Suprapubic skin (tissue), 4 donors: ENCODE measurements at regions not wholly inside any gene's neighbourhood (a gene's known extent, or its start where the extent isn't known, plus 50 kb on each side); places are given as distances from the start of the nearest gene placed in this dataset.

ENCODE experiments used
- DNase-seq, 2 donors: peaks; one replicate each; pipeline ENCODE4 v3.0.0-alpha.2; 2019; ENCODE audit warnings: low spot score in 2 of 2
- H3K27ac ChIP-seq: fragments of 200-600 bp; sonication (generic); one replicate; pipeline ENCODE4 v1.5.1; 2019
- H3K27me3 ChIP-seq: fragments of 200-600 bp; sonication (generic); one replicate; pipeline ENCODE4 v1.5.1; 2019
- H3K36me3 ChIP-seq: fragments of 200-600 bp; sonication (generic); one replicate; pipeline ENCODE4 v1.5.1; 2019
- H3K4me1 ChIP-seq: fragments of 200-600 bp; sonication (generic); one replicate; pipeline ENCODE4 v1.5.1; 2019
- H3K4me3 ChIP-seq: fragments of 200-600 bp; sonication (generic); one replicate; pipeline ENCODE4 v1.5.1; 2019; ENCODE audit warnings: mild to moderate bottlenecking
- H3K9me3 ChIP-seq: fragments of 200-600 bp; sonication (generic); one replicate; pipeline ENCODE4 v1.5.1; 2019
- EP300 ChIP-seq: sonication (generic); formaldehyde crosslinking; IDR thresholded peaks from one replicate; pipeline ENCODE4 v1.6.1; 2017; ENCODE audit warnings: antibody characterized with exemption
- POLR2A ChIP-seq, 2 donors: fragments of 450-650 bp; IDR thresholded peaks; one replicate each; pipeline ENCODE4 v1.6.1; 2017; ENCODE audit warnings: antibody characterized with exemption in 2 of 2, mild to moderate bottlenecking in 2 of 2, moderate library complexity in 2 of 2
- POLR2AphosphoS5 ChIP-seq, 3 donors: sonication (generic); formaldehyde crosslinking; IDR thresholded peaks; one replicate each; pipeline ENCODE4 v1.6.1; 2017; ENCODE audit warnings: antibody characterized with exemption in 3 of 3
- WGBS: methylation state at CpG from one replicate; pipeline ENCODE4 v1.1.5; 2018; 5-methylcytosine and 5-hydroxymethylcytosine counted together
- TF ChIP-seq, protein P1 (sequence below), 2 donors: fragments of 200-600 bp in 1 of 2; fragments of 450-650 bp in 1 of 2; sonication (generic) in 1 of 2; IDR thresholded peaks; one replicate each; pipeline ENCODE4 v1.5.1; 2016 to 2019; ENCODE audit warnings: antibody characterized with exemption in 2 of 2, mild to moderate bottlenecking in 1 of 2, moderate library complexity in 1 of 2

DNA sequence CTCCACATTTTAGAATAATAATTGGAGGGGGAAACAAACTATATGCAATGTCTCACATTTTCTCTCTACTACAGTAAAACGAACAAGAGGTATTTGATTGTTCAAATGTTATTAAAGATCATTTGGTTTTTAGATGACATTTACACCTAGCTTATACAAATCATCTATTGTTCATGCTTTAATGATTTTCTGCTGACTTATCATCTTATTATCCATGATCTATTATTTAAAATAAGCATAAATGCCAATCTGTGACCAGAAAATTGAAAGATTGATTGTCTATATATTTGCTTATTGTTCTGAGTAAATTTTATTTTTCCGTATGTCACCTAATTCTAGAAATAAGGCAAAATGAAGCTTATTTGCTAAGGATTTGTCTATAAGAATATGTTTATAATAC, 537.2 kb downstream of the KCNJ3 start:
- no peak overlapping the region for H3K4me3 ChIP-seq
- H3K4me1 ChIP-seq, result no peaks in the 10 kb centered on the region
- no peaks in the 10 kb centered on the region for H3K27me3 ChIP-seq
- H3K36me3 ChIP-seq, result no peaks in the 10 kb centered on the region
- DNase-seq, result no peak
- H3K27ac ChIP-seq, result no peak overlapping the region
- WGBS, result 82% methylated on average over 2 of the region's 2 CpGs
- H3K9me3 ChIP-seq, result no peaks in the 10 kb centered on the region
- TF ChIP-seq EP300 (no peak), POLR2AphosphoS5 (IDR thresholded peaks at IDR 0.05) (no peak)
- TF ChIP-seq, protein P1, sequence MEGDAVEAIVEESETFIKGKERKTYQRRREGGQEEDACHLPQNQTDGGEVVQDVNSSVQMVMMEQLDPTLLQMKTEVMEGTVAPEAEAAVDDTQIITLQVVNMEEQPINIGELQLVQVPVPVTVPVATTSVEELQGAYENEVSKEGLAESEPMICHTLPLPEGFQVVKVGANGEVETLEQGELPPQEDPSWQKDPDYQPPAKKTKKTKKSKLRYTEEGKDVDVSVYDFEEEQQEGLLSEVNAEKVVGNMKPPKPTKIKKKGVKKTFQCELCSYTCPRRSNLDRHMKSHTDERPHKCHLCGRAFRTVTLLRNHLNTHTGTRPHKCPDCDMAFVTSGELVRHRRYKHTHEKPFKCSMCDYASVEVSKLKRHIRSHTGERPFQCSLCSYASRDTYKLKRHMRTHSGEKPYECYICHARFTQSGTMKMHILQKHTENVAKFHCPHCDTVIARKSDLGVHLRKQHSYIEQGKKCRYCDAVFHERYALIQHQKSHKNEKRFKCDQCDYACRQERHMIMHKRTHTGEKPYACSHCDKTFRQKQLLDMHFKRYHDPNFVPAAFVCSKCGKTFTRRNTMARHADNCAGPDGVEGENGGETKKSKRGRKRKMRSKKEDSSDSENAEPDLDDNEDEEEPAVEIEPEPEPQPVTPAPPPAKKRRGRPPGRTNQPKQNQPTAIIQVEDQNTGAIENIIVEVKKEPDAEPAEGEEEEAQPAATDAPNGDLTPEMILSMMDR (IDR thresholded peaks at IDR 0.05), result no peak

DNA sequence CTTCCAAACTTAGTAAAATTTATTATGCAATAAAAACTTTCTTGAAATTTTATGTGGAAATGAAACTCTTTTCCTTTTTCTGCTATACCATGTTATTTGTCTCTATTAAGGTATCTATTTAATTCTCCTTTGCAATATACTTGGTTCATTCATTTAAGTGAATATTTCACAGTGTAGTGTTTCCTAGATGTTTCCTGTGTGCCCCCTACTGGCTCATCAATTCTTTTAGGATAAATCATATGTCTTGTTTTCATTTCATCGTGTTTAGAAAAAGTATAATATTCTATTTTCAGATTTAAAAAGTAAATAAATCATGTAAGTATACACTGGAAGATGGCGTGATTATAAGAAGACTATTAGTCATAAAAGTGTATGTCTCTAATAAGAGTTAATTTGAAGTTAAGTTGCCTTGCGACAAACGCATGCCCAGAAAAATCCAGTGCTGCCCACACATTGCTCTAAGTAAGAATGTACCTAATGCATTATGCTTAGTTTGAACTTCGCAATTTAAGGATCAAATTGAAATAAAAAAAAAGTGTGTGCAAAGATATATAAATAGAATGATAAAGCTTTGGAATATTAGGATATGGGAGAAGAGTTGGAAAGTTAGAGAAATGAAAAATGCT, 525.4 kb downstream of the KCNJ3 start:
- no peak for DNase-seq
- TF ChIP-seq POLR2AphosphoS5 (IDR thresholded peaks at IDR 0.05), result no peak
- TF ChIP-seq EP300, result no peak
- TF ChIP-seq, protein P1 (IDR thresholded peaks at IDR 0.05), result no peak
- TF ChIP-seq POLR2A (IDR thresholded peaks at IDR 0.05), result no peak
- whole genome bisulfite sequencing, result 50% methylated on average over 5 of the region's 5 CpGs

DNA sequence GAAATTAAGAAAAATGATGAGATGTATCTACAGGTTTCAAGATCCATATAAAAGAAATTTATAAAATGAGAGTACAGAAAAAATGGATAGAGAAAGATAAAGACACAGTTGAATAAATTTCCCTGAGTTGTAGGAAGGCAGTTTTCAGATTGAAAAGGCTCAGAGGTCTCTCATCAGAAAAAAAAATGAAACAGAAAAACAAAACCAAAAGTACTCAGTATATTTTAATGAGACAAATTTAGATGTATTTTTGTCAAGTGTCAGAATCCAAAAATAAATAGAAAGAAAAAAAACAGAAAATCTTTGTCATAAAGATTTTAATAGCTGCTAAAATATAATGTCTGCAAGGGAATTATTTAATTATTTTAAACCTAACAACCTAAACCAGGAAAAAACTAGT, 520.5 kb downstream of the KCNJ3 start:
- no peak overlapping the region for H3K4me3 ChIP-seq
- no peaks in the 10 kb centered on the region for H3K36me3 ChIP-seq
- H3K27ac ChIP-seq, result no peak overlapping the region
- no peak for DNase-seq
- TF ChIP-seq POLR2A (IDR thresholded peaks at IDR 0.05), result no peak
- TF ChIP-seq POLR2AphosphoS5 (IDR thresholded peaks at IDR 0.05), result no peak
- TF ChIP-seq, protein P1 (IDR thresholded peaks at IDR 0.05), result no peak
- no peak for TF ChIP-seq EP300
- no peaks in the 10 kb centered on the region for H3K9me3 ChIP-seq
- no peaks in the 10 kb centered on the region for H3K27me3 ChIP-seq
- no peaks in the 10 kb centered on the region for H3K4me1 ChIP-seq

More for the DNA sequence above, 525.4 kb downstream of the KCNJ3 start:
- no peaks in the 10 kb centered on the region for H3K36me3 ChIP-seq
- H3K27me3 ChIP-seq, result no peaks in the 10 kb centered on the region
- H3K27ac ChIP-seq, result no peak overlapping the region
- H3K4me3 ChIP-seq, result no peak overlapping the region
- no peaks in the 10 kb centered on the region for H3K9me3 ChIP-seq
- no peaks in the 10 kb centered on the region for H3K4me1 ChIP-seq

DNA sequence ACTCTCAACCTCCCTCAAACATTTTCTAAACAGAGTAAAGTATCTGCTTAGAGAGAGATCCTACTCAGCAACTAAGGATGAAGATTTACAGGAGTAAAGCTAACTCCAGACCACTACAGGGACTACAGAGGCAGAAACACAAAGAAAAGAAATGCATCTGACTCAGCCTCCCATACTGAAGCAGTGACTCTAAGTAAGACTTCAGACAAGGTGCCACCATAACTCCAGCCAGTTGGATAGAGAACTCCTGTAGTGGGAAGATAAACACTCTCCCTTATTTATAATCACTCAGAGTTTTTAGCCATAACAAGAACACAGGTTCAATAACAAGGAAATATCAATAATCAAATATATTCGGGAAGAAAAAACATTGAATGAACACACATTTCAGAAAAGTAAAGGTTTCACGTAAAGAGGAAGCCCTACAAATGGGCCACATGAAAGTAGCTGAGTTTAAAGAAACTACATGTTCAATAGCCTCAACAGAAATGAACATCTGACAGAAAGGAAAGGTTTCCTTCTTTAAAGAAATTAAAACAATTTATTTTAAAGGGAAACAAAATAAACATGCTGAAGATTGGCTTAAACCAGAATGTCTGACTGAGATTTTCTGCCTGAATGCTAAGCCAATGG, 519.9 kb downstream of the KCNJ3 start:
- DNase-seq, result no peak
- Histone ChIP-seq H3K27ac (no peak overlapping the region), H3K27me3 (no peaks in the 10 kb centered on the region), H3K36me3 (no peaks in the 10 kb centered on the region), H3K4me1 (no peaks in the 10 kb centered on the region), H3K9me3 (no peaks in the 10 kb centered on the region), H3K4me3 (no peak overlapping the region)
- TF ChIP-seq POLR2AphosphoS5 (IDR thresholded peaks at IDR 0.05), result no peak
- TF ChIP-seq, protein P1 (IDR thresholded peaks at IDR 0.05), result no peak
- no peak for TF ChIP-seq EP300
- 91% methylated on average over 2 of the region's 2 CpGs for WGBS

DNA sequence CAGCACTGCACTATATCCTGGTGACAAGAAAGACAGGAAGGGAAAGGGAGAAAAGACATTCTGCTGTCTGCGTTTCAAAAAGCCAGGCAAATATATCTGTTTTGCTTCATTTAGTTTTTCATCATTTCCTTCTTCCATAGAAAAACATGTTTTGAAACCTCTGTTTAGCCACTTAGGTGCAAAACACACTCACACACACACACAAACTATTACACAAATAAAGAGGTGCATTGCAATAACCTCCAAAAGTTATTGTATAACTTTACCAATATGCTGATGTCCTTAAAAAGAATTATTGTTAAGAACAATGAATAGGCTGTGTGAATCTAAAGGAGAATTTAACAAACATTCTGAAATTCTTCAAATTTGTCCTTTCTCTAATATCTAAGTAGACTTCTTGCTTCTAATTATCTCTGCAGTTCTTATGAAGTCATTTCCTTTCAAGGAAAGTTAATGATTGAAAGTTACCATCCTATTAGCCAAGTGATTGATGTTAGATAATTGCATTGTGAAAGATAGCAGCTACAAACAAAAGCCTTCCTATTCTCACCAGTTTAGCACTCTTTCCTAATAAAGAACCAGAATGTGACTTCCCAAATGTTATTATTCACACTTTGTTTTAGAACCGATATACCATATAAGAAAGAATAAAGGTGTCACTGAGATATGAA, 516.7 kb downstream of the KCNJ3 start:
- DNase-seq, result no peak
- no peak overlapping the region for H3K27ac ChIP-seq
- TF ChIP-seq, protein P1 (IDR thresholded peaks at IDR 0.05), result no peak
- no peak for TF ChIP-seq EP300
- TF ChIP-seq POLR2AphosphoS5 (IDR thresholded peaks at IDR 0.05), result no peak
- TF ChIP-seq POLR2A (IDR thresholded peaks at IDR 0.05), result no peak
- H3K9me3 ChIP-seq, result no peaks in the 10 kb centered on the region
- H3K4me3 ChIP-seq, result no peak overlapping the region
- no peaks in the 10 kb centered on the region for H3K36me3 ChIP-seq
- H3K4me1 ChIP-seq, result no peaks in the 10 kb centered on the region
- WGBS, result 60% methylated on average over 2 of the region's 2 CpGs
- no peaks in the 10 kb centered on the region for H3K27me3 ChIP-seq
